ENCODE measurements at regions not wholly inside any gene's neighbourhood (a gene's known extent, or its start where the extent isn't known, plus 50 kb on each side); places are given as distances from the start of the nearest gene placed in this dataset.

GRCh38 chr12:126210026-126210425 is 1144.8 kb downstream of the AACS start:
- Mint-ChIP-seq H3K4me1 (no peaks in the 10 kb centered on the region), H3K4me3 (no peak overlapping the region), H3K27me3 (no peaks in the 10 kb centered on the region), H3K27ac (no peak overlapping the region), H3K9me3 (peaks cover 5 to 14% of the 10 kb centered on the region in 2 donors)
- ATAC-seq (no peak), DNase-seq (no peak)

- H3K4me3 Mint-ChIP-seq = no peak overlapping the region
- H3K9me3 Mint-ChIP-seq = peaks cover 5 to 14% of the 10 kb centered on the region in 2 donors
Measured at GRCh38 chr12:126210448-126210847, 1145.2 kb downstream of the AACS start.

DNA sequence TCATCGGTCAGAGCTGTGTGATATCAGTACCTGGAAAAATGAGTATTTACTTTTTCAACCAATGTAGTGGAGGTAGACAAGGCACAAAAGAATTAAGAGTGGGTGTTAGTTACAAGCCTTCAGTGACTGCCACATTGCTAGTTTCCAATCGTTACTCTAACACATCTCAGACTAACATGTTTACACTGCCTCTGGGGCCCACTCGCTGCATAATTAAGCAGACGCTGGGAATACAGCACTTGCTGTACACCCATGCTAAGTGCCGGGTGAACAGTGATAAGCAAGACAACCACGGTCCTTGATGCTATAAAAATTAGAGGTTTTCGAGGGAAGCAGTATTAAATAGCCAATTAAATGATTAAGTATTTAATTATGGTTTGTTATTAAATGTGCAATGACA is 1147.6 kb downstream of the AACS start:
- no peaks in the 10 kb centered on the region for H3K27me3 Mint-ChIP-seq
- no peak overlapping the region for H3K27ac Mint-ChIP-seq
- no peak overlapping the region for H3K4me3 Mint-ChIP-seq
- ATAC-seq (no peak), DNase-seq (no peak)
- peaks cover 0 to 5% of the 10 kb centered on the region in 2 donors for H3K9me3 Mint-ChIP-seq
- no peaks in the 10 kb centered on the region for H3K4me1 Mint-ChIP-seq

More at GRCh38 chr12:126210448-126210847, 1145.2 kb downstream of the AACS start:
- no peak for DNase-seq
- no peaks in the 10 kb centered on the region for H3K27me3 Mint-ChIP-seq
- no peaks in the 10 kb centered on the region for H3K4me1 Mint-ChIP-seq
- H3K27ac Mint-ChIP-seq = no peak overlapping the region
- ATAC-seq = no peak

DNA sequence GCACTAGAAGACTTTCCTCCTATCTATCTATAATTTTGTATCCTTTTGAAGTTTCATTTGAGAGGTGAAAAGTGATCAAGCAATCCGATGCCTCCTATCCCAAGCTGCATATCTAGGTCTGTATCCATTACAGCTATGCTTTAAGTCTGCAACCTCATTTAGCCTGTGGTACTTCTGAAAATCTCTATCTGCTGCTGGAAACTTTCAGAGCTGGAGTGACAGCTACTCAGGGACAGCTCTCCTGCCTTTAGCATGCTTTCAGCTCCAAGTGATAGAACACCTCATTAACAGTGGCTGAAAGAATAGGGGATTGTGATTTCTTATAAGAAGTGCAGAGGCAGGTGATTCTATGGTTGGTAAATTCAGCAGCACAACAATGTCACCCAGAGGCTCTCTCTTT is 1153.5 kb downstream of the AACS start:
- DNase-seq = no peak
- no peaks in the 10 kb centered on the region for H3K4me1 Mint-ChIP-seq
- H3K27ac Mint-ChIP-seq = no peak overlapping the region
- no peak overlapping the region for H3K4me3 Mint-ChIP-seq
- no peak for ATAC-seq
- H3K9me3 Mint-ChIP-seq = no peaks in the 10 kb centered on the region
- H3K27me3 Mint-ChIP-seq = no peaks in the 10 kb centered on the region

DNA sequence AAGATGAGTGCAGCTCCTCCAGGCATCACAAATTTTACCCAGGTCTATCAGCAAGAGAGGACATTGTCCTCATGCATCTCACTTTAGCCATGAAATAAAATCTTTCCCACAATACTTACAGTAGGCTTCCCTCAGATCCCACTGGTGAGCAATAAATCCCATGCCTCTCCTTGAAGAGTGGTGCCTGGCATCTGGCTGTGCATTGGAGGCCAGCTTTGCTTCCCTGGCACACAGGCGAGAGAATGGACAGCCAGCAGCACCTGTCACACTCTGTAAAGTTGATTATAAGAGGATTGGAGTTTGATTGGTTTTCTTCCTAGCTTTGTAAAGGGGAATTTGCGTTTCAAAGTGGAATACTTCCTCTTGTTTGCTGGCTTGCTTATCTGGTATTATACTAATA is 1153.9 kb downstream of the AACS start:
- Mint-ChIP-seq H3K4me1 (no peaks in the 10 kb centered on the region), H3K9me3 (no peaks in the 10 kb centered on the region), H3K4me3 (no peak overlapping the region), H3K27ac (no peak overlapping the region), H3K27me3 (no peaks in the 10 kb centered on the region)
- no peak for DNase-seq
- ATAC-seq = no peak

- Mint-ChIP-seq H3K4me1 (no peaks in the 10 kb centered on the region), H3K27me3 (no peaks in the 10 kb centered on the region), H3K9me3 (no peaks in the 10 kb centered on the region), H3K4me3 (no peak overlapping the region), H3K27ac (no peak overlapping the region)
- DNase-seq (no peak), ATAC-seq (no peak)
Measured at GRCh38 chr12:126219654-126220279, 1154.5 kb downstream of the AACS start.

GRCh38 chr12:126224032-126224431 is 1158.8 kb downstream of the AACS start:
- H3K27me3 Mint-ChIP-seq = no peaks in the 10 kb centered on the region
- H3K4me3 Mint-ChIP-seq = no peak overlapping the region
- ATAC-seq (no peak), DNase-seq (no peak)
- peaks cover 8 to 22% of the 10 kb centered on the region in 2 donors for H3K9me3 Mint-ChIP-seq
- no peak overlapping the region for H3K27ac Mint-ChIP-seq
- H3K4me1 Mint-ChIP-seq = no peaks in the 10 kb centered on the region

DNA sequence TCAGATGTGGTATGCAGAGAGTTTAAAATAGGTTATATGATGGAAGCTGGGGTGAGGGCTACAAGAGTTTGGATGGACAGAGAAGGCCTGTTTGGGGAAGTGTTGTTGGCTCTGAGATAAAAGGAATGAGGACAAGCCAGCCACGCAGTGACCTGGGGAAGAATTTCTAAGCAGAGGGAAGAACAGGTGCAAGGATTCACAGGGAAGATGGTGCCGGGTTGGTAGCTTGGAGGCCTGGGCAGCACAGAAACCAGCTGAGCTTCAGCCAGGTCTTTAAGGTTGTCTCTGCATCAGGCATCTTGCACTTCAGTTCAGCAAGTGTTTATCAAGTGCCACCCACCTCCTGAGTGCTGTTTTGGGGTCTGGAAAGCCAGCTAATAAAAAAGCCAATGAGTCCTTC is 1163.7 kb downstream of the AACS start:
- Mint-ChIP-seq H3K4me1 (no peaks in the 10 kb centered on the region), H3K9me3 (peaks cover 8 to 35% of the 10 kb centered on the region in 2 donors), H3K27me3 (no peaks in the 10 kb centered on the region), H3K4me3 (no peak overlapping the region), H3K27ac (no peak overlapping the region)
- no peak for DNase-seq
- no peak for ATAC-seq

DNA sequence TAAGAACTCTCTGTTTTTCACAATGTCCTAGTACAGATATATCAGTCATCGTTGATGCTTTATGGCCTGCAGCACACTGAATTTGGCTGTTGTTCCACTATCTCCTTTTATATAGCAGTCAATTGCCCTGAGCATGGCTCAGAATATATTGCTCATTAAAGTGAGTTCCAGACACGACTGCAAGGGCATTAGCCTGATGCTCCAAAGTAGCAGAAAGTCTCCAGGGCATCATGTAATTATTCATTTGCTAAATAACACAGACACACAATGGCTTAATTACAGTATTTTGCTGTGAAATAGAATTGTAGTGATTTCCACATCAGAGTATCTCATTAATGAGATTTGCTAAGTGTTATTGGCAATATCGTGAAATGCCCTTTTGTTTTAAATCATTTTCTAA is 1167.5 kb downstream of the AACS start:
- no peaks in the 10 kb centered on the region for H3K4me1 Mint-ChIP-seq
- ATAC-seq = no peak
- H3K4me3 Mint-ChIP-seq = no peak overlapping the region
- H3K27ac Mint-ChIP-seq = no peak overlapping the region
- H3K9me3 Mint-ChIP-seq = peaks cover 0 to 13% of the 10 kb centered on the region in 2 donors
- H3K27me3 Mint-ChIP-seq = no peaks in the 10 kb centered on the region
- no peak for DNase-seq

DNA sequence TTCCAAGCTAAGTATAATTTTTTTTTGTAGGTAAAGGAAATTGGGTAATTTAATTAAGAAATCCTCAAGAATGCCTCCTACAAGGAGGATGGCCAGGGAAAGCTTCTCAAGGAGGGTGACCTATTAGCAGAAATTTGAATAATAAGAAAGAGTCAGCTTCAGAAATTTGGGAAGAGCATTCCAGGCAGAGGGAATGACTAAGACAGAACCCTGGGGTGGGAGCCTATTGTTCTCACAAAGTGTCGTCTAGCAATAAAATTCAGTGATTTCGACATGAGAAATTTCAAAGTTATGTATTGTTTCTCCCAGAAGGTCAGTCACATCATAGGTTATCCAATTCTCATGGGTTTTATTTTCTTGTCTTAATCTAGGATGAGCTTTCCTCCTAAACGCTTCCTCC is 1168.4 kb downstream of the AACS start:
- no peaks in the 10 kb centered on the region for H3K27me3 Mint-ChIP-seq
- DNase-seq (no peak), ATAC-seq (no peak)
- no peak overlapping the region for H3K27ac Mint-ChIP-seq
- H3K9me3 Mint-ChIP-seq = peaks cover 0 to 13% of the 10 kb centered on the region in 2 donors
- no peak overlapping the region for H3K4me3 Mint-ChIP-seq
- H3K4me1 Mint-ChIP-seq = no peaks in the 10 kb centered on the region

- ATAC-seq = no peak
- no peak for DNase-seq
- no peaks in the 10 kb centered on the region for H3K4me1 Mint-ChIP-seq
Measured at GRCh38 chr12:126243814-126244440, 1178.7 kb downstream of the AACS start.

DNA sequence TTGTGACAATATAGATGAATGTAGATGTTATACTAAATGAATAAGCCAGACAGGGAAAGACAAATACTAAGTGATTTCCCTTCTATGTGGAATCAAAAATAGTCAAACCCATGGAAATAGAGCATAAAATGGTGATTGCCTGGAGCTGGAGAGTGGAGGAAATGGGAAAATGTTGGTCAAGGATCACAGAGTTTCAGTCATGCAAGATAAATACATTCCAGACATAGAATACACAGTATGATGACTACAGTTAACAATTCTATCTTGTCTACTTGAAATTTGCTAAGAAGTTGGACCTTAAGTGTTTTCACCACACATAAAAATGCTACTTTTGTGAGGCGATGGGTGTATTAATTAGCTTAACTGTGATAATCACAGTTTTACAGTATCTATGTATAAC is 1182.7 kb downstream of the AACS start:
- no peaks in the 10 kb centered on the region for H3K4me1 Mint-ChIP-seq
- DNase-seq (no peak), ATAC-seq (no peak)
- peaks cover 0 to 19% of the 10 kb centered on the region in 2 donors for H3K9me3 Mint-ChIP-seq
- H3K4me3 Mint-ChIP-seq = no peak overlapping the region
- no peaks in the 10 kb centered on the region for H3K27me3 Mint-ChIP-seq
- H3K27ac Mint-ChIP-seq = no peak overlapping the region

More at GRCh38 chr12:126243814-126244440, 1178.7 kb downstream of the AACS start:
- H3K9me3 Mint-ChIP-seq = peaks cover 0 to 7% of the 10 kb centered on the region in 2 donors
- no peak overlapping the region for H3K27ac Mint-ChIP-seq
- H3K4me3 Mint-ChIP-seq = no peak overlapping the region
- no peaks in the 10 kb centered on the region for H3K27me3 Mint-ChIP-seq

DNA sequence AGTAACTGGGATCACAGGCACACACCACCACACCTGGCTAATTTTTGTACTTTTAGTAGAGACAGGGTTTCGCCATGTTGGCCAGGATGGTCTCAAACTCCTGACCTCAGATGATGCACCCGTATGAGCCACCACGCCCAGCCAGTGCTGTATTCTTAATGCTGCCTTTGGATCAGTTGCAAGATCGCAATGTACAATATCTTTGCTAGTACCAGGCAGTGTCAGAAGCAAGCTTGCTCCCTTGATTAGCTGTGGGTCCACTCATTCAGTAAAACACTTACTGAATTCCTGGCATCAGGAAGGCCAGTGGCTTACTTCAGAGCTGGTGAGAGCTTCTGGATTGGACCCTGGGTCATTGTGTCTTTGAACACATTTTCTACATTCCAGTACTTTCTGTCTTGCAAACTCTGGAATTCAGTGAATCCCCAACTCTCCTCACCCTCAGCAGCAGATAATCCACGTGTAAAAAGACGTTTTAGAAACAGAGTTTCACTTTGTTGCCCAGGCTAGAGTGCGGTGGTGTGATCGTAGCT is 1183.7 kb downstream of the AACS start:
- DNase-seq (no peak), ATAC-seq (no peak)
- Mint-ChIP-seq H3K4me3 (no peak overlapping the region), H3K4me1 (no peaks in the 10 kb centered on the region), H3K27me3 (no peaks in the 10 kb centered on the region), H3K9me3 (peaks cover 0 to 26% of the 10 kb centered on the region in 2 donors), H3K27ac (no peak overlapping the region)

- ATAC-seq = no peak
- no peaks in the 10 kb centered on the region for H3K27me3 Mint-ChIP-seq
- peaks cover 5 to 23% of the 10 kb centered on the region in 2 donors for H3K9me3 Mint-ChIP-seq
Measured at GRCh38 chr12:126258190-126258589, 1193.0 kb downstream of the AACS start.

GRCh38 chr12:126262829-126263228 is 1197.6 kb downstream of the AACS start:
- H3K4me1 Mint-ChIP-seq = no peaks in the 10 kb centered on the region
- no peak overlapping the region for H3K4me3 Mint-ChIP-seq
- no peak overlapping the region for H3K27ac Mint-ChIP-seq
- DNase-seq (no peak), ATAC-seq (no peak)
- H3K9me3 Mint-ChIP-seq = peaks cover 5 to 25% of the 10 kb centered on the region in 2 donors
- no peaks in the 10 kb centered on the region for H3K27me3 Mint-ChIP-seq

More at GRCh38 chr12:126258190-126258589, 1193.0 kb downstream of the AACS start:
- no peak overlapping the region for H3K27ac Mint-ChIP-seq
- no peak overlapping the region for H3K4me3 Mint-ChIP-seq
- DNase-seq = no peak
- no peaks in the 10 kb centered on the region for H3K4me1 Mint-ChIP-seq

DNA sequence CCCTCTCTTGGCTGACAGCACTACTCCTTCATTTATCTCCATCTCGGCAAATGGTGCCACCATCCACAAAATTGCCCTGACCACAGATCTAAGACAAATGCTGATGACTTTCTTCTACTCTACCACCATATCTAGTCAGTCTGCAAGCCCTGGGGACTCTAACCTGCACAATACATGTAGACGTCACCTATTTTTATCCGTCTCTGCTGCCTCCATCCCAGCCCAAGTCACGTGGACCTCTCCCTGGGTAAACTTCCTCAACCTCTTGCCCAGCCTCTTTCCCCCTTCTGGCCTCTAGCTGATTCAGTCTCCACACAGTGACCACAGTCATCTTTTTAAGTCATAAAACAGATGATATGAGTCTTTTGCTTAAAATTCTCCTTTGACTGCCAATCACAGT is 1203.0 kb downstream of the AACS start:
- H3K4me3 Mint-ChIP-seq = no peak overlapping the region
- peaks cover 10 to 20% of the 10 kb centered on the region in 2 donors for H3K9me3 Mint-ChIP-seq
- H3K27me3 Mint-ChIP-seq = no peaks in the 10 kb centered on the region
- DNase-seq (no peak), ATAC-seq (no peak)
- H3K27ac Mint-ChIP-seq = no peak overlapping the region
- H3K4me1 Mint-ChIP-seq = no peaks in the 10 kb centered on the region
